Stomach smooth muscle (tissue), 2 donors: ENCODE measurements at regions not wholly inside any gene's neighbourhood (a gene's known extent, or its start where the extent isn't known, plus 50 kb on each side); places are given as distances from the start of the nearest gene placed in this dataset.

ENCODE experiments used
- H3K27ac ChIP-seq: one replicate; pipeline ENCODE4 v1.7.0; 2013; ENCODE audit warnings: mild to moderate bottlenecking, low read length, inconsistent platforms
- H3K27me3 ChIP-seq, 2 donors: one replicate each; pipeline ENCODE4 v1.7.0; 2013; ENCODE audit warnings: low read length in 2 of 2; ENCODE audit not compliant: insufficient read depth in 2 of 2, control insufficient read depth in 1 of 2
- H3K36me3 ChIP-seq, 2 donors: one replicate each; pipeline ENCODE4 v1.7.0; 2013; ENCODE audit warnings: low read length in 2 of 2; ENCODE audit not compliant: control insufficient read depth in 2 of 2, insufficient read depth in 2 of 2
- H3K4me1 ChIP-seq: one replicate; pipeline ENCODE4 v1.7.0; 2013; ENCODE audit warnings: low read length; ENCODE audit not compliant: control insufficient read depth, insufficient read depth
- H3K4me3 ChIP-seq, 2 donors: one replicate each; pipeline ENCODE4 v1.7.0; 2013; ENCODE audit warnings: low read length in 2 of 2
- H3K9ac ChIP-seq, 2 donors: one replicate each; pipeline ENCODE4 v1.7.0; 2013; ENCODE audit warnings: low read length in 2 of 2, mild to moderate bottlenecking in 1 of 2
- H3K9me3 ChIP-seq, 2 donors: one replicate each; pipeline ENCODE4 v1.7.0; 2013; ENCODE audit warnings: low read length in 2 of 2; ENCODE audit not compliant: control insufficient read depth in 2 of 2
- donor health status: healthy.
- donor health status: Pancreatic carcinoma.

DNA sequence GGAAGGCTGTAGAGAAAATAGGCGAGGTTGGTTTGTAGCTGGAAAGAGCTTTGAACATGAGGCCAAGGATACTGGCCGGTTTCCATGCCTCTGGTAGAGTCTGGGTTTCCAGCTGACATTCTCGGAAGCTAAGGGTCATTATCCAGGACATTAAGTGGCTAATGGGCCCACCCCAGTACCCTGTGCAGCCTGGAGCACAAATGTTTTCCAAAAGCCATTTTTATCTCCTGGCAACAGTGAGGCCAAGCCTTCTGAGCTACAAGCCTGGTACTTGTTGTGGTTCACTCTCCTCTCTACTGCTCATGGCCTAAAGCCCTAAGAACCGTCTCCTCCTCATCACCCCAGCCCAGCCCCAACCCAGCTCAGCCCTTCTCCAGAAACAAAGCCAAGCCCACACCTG is 122.9 kb downstream of the DMRTA2 start:
- H3K27ac ChIP-seq = no peak overlapping the region
- no peak overlapping the region for H3K4me3 ChIP-seq
- no peaks in the 10 kb centered on the region for H3K9me3 ChIP-seq
- H3K36me3 ChIP-seq = no peaks in the 10 kb centered on the region
- H3K27me3 ChIP-seq = peaks cover 0 to 3% of the 10 kb centered on the region in 2 donors
- H3K9ac ChIP-seq = no peak overlapping the region
- no peaks in the 10 kb centered on the region for H3K4me1 ChIP-seq

DNA sequence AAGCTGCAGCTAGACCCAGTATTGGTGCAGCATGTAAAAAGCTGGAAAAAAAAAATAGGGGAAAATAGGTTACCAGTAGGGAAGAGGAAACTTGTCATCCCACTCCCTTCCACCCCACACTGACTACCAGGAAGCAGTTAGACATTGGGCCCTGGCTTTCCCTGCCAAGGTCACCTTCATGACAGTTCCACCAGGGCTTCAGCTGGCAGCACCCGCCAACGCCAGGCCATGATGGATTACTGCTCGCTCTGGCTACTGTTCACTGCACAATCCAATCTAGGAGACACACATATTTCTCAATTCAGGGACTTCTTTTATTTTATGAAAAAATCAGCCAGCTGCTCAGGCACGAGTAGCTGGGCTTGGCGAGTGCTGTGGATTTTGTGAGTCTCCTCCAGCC is 127.7 kb downstream of the DMRTA2 start:
- no peaks in the 10 kb centered on the region for H3K4me1 ChIP-seq
- H3K4me3 ChIP-seq = no peak overlapping the region
- H3K27ac ChIP-seq = no peak overlapping the region
- no peaks in the 10 kb centered on the region for H3K36me3 ChIP-seq
- H3K9ac ChIP-seq = no peak overlapping the region
- no peaks in the 10 kb centered on the region for H3K27me3 ChIP-seq
- H3K9me3 ChIP-seq = peaks cover 0 to 4% of the 10 kb centered on the region in 2 donors

DNA sequence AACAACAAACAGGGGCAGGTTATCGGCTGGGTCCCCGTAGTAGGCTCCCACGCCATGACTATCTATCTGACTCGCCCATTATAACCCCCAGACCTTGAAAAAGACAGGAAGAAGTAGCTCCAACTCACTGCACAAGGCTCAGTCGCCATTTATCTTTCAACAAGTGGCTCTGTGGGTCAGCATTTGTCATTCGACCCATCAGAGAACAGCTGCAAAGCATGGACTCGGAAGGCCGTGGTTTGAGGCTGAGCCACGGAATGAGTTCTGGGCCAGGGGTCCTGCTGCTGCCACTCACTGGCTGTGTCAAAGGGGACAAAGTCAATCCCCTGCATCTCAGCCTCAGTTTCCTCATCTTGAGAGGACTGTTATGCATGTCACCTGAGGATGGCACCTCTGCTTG is 131.0 kb downstream of the DMRTA2 start:
- Histone ChIP-seq H3K9me3 (peaks cover 0 to 4% of the 10 kb centered on the region in 2 donors), H3K36me3 (no peaks in the 10 kb centered on the region)

DNA sequence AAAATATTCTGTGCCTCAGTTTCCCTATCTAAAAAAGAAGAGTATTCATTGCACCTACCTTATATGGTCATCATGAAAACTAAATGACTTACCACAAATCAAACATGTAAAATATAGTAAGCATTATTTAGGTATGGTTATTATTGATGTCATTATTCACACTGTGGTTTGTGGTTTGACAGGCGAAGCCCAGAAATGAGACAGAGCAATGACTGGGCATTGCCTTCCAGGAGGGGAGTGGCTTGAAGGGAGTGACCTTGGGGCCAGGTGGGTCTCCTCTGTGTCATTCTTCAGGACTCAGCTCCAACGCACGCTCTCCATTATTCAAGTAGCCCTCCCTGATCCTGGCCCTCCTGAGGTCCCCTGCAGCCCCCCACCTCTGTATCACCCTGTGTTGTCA is 133.7 kb downstream of the DMRTA2 start:
- peaks cover 0 to 3% of the 10 kb centered on the region in 2 donors for H3K27me3 ChIP-seq
- no peaks in the 10 kb centered on the region for H3K36me3 ChIP-seq
- no peaks in the 10 kb centered on the region for H3K4me1 ChIP-seq
- H3K9me3 ChIP-seq = peaks cover 0 to 3% of the 10 kb centered on the region in 2 donors
- no peak overlapping the region for H3K4me3 ChIP-seq
- no peak overlapping the region for H3K27ac ChIP-seq
- no peak overlapping the region for H3K9ac ChIP-seq

More for the DNA sequence above, 131.0 kb downstream of the DMRTA2 start:
- no peak overlapping the region for H3K27ac ChIP-seq
- H3K4me1 ChIP-seq = no peaks in the 10 kb centered on the region
- no peak overlapping the region for H3K9ac ChIP-seq
- no peak overlapping the region for H3K4me3 ChIP-seq
- H3K27me3 ChIP-seq = peaks cover 0 to 3% of the 10 kb centered on the region in 2 donors

DNA sequence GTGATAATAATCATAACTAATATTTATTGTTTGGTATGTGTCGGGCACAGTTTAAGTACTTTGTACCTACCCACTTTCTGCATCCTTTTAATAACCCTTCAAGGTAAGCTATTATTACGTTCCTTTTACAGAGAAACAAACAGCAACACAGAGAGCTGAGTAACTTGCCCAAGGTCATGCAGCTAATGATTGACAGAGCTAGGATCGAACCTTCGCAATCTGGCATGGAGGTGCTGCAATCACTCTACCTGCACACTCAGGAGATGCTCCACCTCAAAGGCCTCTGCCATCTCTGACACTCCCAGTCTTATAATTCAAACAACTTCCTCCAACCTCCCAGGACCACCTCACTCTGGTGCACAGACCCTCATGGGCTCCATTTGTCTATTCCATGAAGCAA is 137.2 kb downstream of the DMRTA2 start:
- Histone ChIP-seq H3K27me3 (peaks cover 0 to 5% of the 10 kb centered on the region in 2 donors), H3K4me3 (no peak overlapping the region), H3K4me1 (no peaks in the 10 kb centered on the region), H3K9me3 (no peaks in the 10 kb centered on the region), H3K9ac (no peak overlapping the region), H3K27ac (no peak overlapping the region), H3K36me3 (no peaks in the 10 kb centered on the region)

DNA sequence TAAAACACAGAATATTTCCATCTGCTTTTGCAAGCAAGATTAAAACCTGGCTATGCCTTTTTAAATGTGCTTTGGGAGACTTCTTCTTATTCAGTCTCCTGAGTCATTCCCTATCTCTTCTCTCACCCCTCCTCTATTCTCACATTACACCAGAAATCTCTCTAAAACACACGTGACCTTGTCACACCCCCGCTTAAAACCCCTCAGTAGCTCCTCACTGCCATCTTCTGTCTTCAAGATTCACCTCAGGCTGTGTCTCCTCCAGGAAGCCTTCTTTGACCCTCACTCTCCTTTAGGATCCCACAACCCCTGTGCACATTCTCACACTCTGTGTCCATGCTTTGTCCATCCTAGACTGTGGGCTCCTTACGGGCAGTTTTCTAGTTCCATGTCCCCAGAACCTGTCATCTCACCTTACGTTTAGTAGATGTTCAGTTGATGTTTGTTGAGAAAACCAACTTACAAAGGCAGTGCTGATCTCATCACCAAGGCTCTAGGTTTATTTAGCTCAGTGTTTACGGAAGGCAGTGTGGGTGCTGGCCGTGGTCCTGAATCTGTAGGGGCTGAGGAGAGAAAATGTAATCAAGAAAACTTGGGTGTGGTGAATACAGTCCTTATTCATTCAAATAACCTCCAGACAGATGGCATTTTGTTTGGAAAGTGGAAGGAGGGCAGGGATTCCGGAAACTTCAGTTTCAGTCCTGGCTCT is 143.5 kb downstream of the DMRTA2 start:
- Histone ChIP-seq H3K4me1 (no peaks in the 10 kb centered on the region), H3K27ac (no peak overlapping the region), H3K4me3 (no peak overlapping the region), H3K9me3 (no peaks in the 10 kb centered on the region), H3K9ac (no peak overlapping the region), H3K27me3 (peaks cover 10% of the 10 kb centered on the region in 2 donors), H3K36me3 (no peaks in the 10 kb centered on the region)

DNA sequence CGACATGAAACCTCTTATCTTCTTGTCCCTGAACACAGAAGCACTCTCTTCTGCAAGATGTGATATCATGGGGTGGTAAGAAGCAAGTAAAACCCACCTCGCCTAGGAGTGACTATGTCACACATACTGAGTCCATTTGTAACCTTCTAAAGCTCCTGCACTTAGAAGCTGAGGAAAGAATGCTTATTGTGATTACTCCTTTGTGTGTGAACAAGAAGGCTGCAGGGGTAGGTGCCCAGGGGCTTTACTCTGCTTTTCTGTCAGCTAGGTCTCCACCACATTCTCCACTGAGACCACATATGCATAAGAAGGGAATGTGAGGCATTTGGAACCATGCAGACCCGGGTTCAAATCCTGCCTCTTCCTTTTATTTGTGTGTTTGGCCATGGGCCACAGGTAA is 144.3 kb downstream of the DMRTA2 start:
- H3K9ac ChIP-seq = no peak overlapping the region
- no peaks in the 10 kb centered on the region for H3K36me3 ChIP-seq
- peaks cover 10% of the 10 kb centered on the region in 2 donors for H3K27me3 ChIP-seq
- no peaks in the 10 kb centered on the region for H3K9me3 ChIP-seq
- no peaks in the 10 kb centered on the region for H3K4me1 ChIP-seq
- H3K27ac ChIP-seq = no peak overlapping the region
- H3K4me3 ChIP-seq = no peak overlapping the region

DNA sequence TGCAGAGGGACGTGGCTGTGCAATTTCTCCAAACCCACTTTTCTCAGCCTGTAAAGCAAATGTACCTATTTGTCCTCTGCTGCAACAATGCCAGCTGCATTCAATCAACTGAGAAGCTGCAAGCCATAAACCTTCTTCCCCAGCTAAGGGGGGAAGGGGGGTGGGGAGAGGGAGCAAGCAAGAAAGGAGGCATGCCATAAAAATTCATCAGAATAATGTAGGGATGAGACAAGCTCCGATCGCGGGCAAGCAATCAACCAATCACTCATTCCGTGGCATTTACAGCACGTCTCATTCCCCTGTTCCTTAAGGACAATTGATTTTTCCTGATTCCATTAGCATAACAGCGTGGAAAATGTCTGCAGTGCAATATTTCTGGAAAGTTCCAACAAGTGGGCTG is 144.8 kb downstream of the DMRTA2 start:
- Histone ChIP-seq H3K36me3 (no peaks in the 10 kb centered on the region), H3K9ac (no peak overlapping the region), H3K4me3 (no peak overlapping the region), H3K4me1 (no peaks in the 10 kb centered on the region), H3K27me3 (peaks cover 9 to 10% of the 10 kb centered on the region in 2 donors), H3K27ac (no peak overlapping the region), H3K9me3 (no peaks in the 10 kb centered on the region)

DNA sequence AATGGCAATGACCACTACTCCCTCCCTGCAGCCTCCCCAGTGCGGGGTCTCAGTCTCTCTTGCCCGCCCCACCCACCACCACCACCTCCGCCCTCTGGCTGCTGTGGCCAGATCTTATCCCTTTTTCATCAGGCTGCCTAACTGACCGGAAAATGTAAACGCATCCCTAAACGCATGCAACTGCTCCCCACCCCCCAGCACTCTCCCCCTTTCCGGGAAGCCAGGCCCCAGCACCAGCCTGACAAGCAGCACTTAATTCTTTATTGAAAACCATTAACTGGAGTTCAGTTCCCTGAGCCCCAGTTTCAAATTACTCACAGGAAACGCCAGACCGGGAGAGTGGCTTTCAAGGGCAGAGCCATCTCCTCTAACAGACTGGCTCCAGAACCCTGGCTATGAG is 147.7 kb downstream of the DMRTA2 start:
- H3K4me1 ChIP-seq = no peaks in the 10 kb centered on the region
- no peaks in the 10 kb centered on the region for H3K36me3 ChIP-seq
- no peak overlapping the region for H3K9ac ChIP-seq
- no peaks in the 10 kb centered on the region for H3K9me3 ChIP-seq
- no peak overlapping the region for H3K27ac ChIP-seq
- peaks cover 9 to 10% of the 10 kb centered on the region in 2 donors for H3K27me3 ChIP-seq
- H3K4me3 ChIP-seq = no peak overlapping the region

DNA sequence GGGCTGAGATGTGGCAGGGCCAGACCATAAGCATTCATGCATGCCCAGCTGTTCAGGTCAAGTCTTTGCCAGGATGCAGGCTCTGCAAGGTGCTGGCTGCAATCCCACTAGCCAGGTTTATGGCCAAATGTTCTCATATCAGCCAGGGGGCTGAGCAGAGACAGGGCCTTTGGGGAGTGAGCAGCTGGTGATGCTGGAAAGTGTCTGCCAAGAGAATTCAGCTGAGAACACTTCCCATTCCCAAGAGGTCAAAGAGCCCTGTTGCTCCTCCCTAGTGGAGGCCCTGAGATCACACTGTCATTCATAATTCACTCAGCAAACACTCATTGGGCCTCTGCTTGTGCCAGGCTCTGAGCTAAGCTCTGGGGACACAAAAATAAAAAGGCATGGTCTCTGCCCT is 150.3 kb downstream of the DMRTA2 start:
- no peak overlapping the region for H3K27ac ChIP-seq
- H3K36me3 ChIP-seq = no peaks in the 10 kb centered on the region
- no peak overlapping the region for H3K4me3 ChIP-seq
- H3K27me3 ChIP-seq = peaks cover 5 to 9% of the 10 kb centered on the region in 2 donors
- H3K9me3 ChIP-seq = no peaks in the 10 kb centered on the region
- no peaks in the 10 kb centered on the region for H3K4me1 ChIP-seq
- no peak overlapping the region for H3K9ac ChIP-seq

DNA sequence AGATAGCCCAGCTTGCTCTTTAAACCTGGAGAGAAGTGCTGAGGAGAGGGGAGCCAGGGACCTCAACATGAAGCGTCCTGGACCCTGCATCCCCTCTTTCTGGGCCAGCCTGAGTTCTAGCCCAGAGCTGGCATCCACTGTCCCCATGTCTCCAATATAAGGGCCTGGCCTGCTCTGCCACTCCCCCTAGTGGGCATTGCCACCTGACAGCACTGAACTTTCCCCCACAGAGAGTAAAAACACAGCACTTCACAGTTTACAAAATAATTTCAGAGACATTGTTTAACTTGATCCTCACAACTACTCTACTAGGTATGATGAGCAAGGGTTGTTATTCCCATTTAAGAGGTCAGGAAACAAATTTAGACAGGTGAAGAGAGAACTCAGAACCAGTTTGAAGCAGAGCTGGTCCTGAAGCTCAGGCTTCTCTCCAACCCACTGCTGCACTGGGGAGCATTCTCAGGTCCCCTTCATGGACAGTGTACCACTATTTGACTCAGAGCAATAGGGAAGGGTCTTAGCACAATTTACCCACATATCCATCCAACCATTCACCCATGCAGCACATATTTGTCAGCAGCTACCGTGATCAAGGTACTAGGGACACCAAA is 151.2 kb downstream of the DMRTA2 start:
- Histone ChIP-seq H3K27ac (no peak overlapping the region), H3K36me3 (no peaks in the 10 kb centered on the region), H3K9ac (no peak overlapping the region), H3K4me3 (no peak overlapping the region), H3K27me3 (peaks cover 4 to 6% of the 10 kb centered on the region in 2 donors), H3K4me1 (no peaks in the 10 kb centered on the region), H3K9me3 (no peaks in the 10 kb centered on the region)
